OCI-LY1 (cell line): ENCODE measurements at regions not wholly inside any gene's neighbourhood (a gene's known extent, or its start where the extent isn't known, plus 50 kb on each side); places are given as distances from the start of the nearest gene placed in this dataset.

Experiments used
- CTCF ChIP-seq: fragments of 200-600 bp; sonication (generic), shearing (Covaris generic); IDR thresholded peaks from 2 replicates; pipeline ENCODE4 v1.5.1; 2017; ENCODE audit warnings: mild to moderate bottlenecking, antibody characterized with exemption, low read length, moderate library complexity, mixed read lengths
- EZH2 ChIP-seq: fragments of 200-600 bp; sonication (generic), shearing (Covaris generic); IDR thresholded peaks from 2 replicates; pipeline ENCODE4 v1.8.0; 2017; ENCODE audit warnings: borderline replicate concordance, mixed run types, mild to moderate bottlenecking, antibody characterized with exemption, low read length, moderate library complexity, mixed read lengths

- no peak for TF ChIP-seq CTCF
- no peak for TF ChIP-seq EZH2
These were observed 122.4 kb downstream of the FAM170A start for GRCh38 chr5:119751734-119752094.
